Hepatocyte (in vitro differentiated cells): ENCODE measurements at regions not wholly inside any gene's neighbourhood (a gene's known extent, or its start where the extent isn't known, plus 50 kb on each side); places are given as distances from the start of the nearest gene placed in this dataset.

Source experiments
- DNase-seq: peaks from one replicate; pipeline ENCODE4 v3.0.0-alpha.2; 2016; ENCODE audit warnings: low spot score
- H2AFZ ChIP-seq: fragments of 200-600 bp; sonication (generic); 2 replicates; pipeline ENCODE4 v1.6.0; 2016; ENCODE audit warnings: antibody characterized with exemption, mild to moderate bottlenecking
- H3K27ac ChIP-seq: fragments of 200-600 bp; sonication (generic); 2 replicates; pipeline ENCODE4 v1.5.1; 2016; ENCODE audit warnings: mild to moderate bottlenecking
- H3K27me3 ChIP-seq: fragments of 200-600 bp; sonication (generic); 2 replicates; pipeline ENCODE4 v1.6.1; 2016
- H3K36me3 ChIP-seq: fragments of 200-600 bp; sonication (generic); replicated peaks from 2 replicates; pipeline ENCODE4 v1.5.1; 2016; ENCODE audit warnings: low read depth; ENCODE audit not compliant: insufficient read depth
- H3K4me1 ChIP-seq: fragments of 200-600 bp; sonication (generic); 2 replicates; pipeline ENCODE4 v1.5.1; 2016; ENCODE audit warnings: mild to moderate bottlenecking, moderate library complexity; ENCODE audit not compliant: insufficient read depth
- H3K4me2 ChIP-seq: fragments of 200-600 bp; sonication (generic); 2 replicates; pipeline ENCODE4 v1.6.0; 2016
- H3K4me3 ChIP-seq: fragments of 200-600 bp; sonication (generic); 2 replicates; pipeline ENCODE4 v1.5.1; 2016; ENCODE audit warnings: mild to moderate bottlenecking
- H3K79me2 ChIP-seq: fragments of 200-600 bp; sonication (generic); 2 replicates; pipeline ENCODE4 v1.6.0; 2017; ENCODE audit warnings: mild to moderate bottlenecking
- H3K9me2 ChIP-seq: fragments of 200-600 bp; sonication (generic); replicated peaks from 2 replicates; pipeline ENCODE4 v1.6.0; 2017; ENCODE audit warnings: mild to moderate bottlenecking; ENCODE audit not compliant: insufficient read depth
- H3K9me3 ChIP-seq: fragments of 200-600 bp; sonication (generic); 2 replicates; pipeline ENCODE4 v1.5.1; 2016; ENCODE audit warnings: low read depth, mild to moderate bottlenecking
- H4K20me1 ChIP-seq: fragments of 200-600 bp; sonication (generic); 2 replicates; pipeline ENCODE4 v1.6.0; 2016; ENCODE audit warnings: mild to moderate bottlenecking; ENCODE audit not compliant: insufficient read depth, poor library complexity, severe bottlenecking
- EZH2 ChIP-seq: fragments of 200-600 bp; sonication (generic); IDR thresholded peaks from 2 replicates; pipeline ENCODE4 v1.6.1; 2016; ENCODE audit warnings: antibody characterized with exemption, mild to moderate bottlenecking, borderline replicate concordance
- EZH2phosphoT487 ChIP-seq: fragments of 200-600 bp; sonication (generic); IDR thresholded peaks from one replicate; pipeline ENCODE4 v1.6.1; 2018; ENCODE audit warnings: antibody characterized with exemption, mild to moderate bottlenecking, low read depth, moderate library complexity; ENCODE audit not compliant: unreplicated experiment, severe bottlenecking
- WGBS: methylation state at CpG from one replicate; pipeline ENCODE4 v1.1.6; 2016; ENCODE audit warnings: low lambda C conversion rate; ENCODE audit errors: missing lambda C conversion rate; 5-methylcytosine and 5-hydroxymethylcytosine counted together
- TF ChIP-seq, protein P1 (sequence below): fragments of 200-600 bp; sonication (generic); IDR thresholded peaks from 2 replicates; pipeline ENCODE4 v1.5.1; 2016; ENCODE audit warnings: antibody characterized with exemption, mild to moderate bottlenecking; ENCODE audit not compliant: poor library complexity

DNA sequence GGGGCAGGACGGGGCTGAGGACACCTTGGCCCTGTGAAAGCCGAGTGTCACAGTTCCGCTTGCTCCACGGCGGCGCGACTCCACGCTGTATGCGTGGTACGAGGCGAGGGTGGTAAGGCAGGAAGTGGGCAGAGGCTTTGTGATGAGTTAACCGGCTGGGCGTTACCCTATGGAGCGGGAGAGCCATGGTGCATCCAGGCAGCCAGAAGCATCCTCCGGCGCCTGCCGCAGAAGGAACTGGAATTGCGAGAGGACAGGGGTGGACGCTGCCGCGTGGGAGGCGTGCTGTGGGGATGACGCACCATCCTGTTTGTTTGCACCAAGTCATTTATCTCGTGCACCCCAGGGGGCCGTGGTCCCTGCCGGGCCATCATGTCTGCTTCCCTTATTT is 643.9 kb downstream of the BRD1 start:
- H3K27ac ChIP-seq = no peak overlapping the region
- no peaks in the 10 kb centered on the region for H3K36me3 ChIP-seq
- H2AFZ ChIP-seq = no peak overlapping the region
- H3K4me1 ChIP-seq = no peaks in the 10 kb centered on the region
- no peaks in the 10 kb centered on the region for H3K9me3 ChIP-seq
- TF ChIP-seq EZH2phosphoT487 (no peak), EZH2 (no peak)
- TF ChIP-seq, protein P1, sequence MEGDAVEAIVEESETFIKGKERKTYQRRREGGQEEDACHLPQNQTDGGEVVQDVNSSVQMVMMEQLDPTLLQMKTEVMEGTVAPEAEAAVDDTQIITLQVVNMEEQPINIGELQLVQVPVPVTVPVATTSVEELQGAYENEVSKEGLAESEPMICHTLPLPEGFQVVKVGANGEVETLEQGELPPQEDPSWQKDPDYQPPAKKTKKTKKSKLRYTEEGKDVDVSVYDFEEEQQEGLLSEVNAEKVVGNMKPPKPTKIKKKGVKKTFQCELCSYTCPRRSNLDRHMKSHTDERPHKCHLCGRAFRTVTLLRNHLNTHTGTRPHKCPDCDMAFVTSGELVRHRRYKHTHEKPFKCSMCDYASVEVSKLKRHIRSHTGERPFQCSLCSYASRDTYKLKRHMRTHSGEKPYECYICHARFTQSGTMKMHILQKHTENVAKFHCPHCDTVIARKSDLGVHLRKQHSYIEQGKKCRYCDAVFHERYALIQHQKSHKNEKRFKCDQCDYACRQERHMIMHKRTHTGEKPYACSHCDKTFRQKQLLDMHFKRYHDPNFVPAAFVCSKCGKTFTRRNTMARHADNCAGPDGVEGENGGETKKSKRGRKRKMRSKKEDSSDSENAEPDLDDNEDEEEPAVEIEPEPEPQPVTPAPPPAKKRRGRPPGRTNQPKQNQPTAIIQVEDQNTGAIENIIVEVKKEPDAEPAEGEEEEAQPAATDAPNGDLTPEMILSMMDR = no peak
- no peak for DNase-seq
- 74% methylated on average over 19 of the region's 26 CpGs for WGBS
- no peaks in the 10 kb centered on the region for H3K79me2 ChIP-seq
- H4K20me1 ChIP-seq = no peaks in the 10 kb centered on the region
- H3K27me3 ChIP-seq = no peaks in the 10 kb centered on the region
- no peak overlapping the region for H3K4me3 ChIP-seq
- H3K4me2 ChIP-seq = no peak overlapping the region
- H3K9me2 ChIP-seq = no peaks in the 10 kb centered on the region

GRCh38 chr22:49183208-49183825 is 644.4 kb downstream of the BRD1 start:
- H3K4me1 ChIP-seq = no peaks in the 10 kb centered on the region
- H3K9me2 ChIP-seq = no peaks in the 10 kb centered on the region
- no peak overlapping the region for H3K4me2 ChIP-seq
- H3K79me2 ChIP-seq = no peaks in the 10 kb centered on the region
- TF ChIP-seq, protein P1 = no peak
- TF ChIP-seq EZH2phosphoT487 = no peak
- no peak for TF ChIP-seq EZH2
- no peak overlapping the region for H3K4me3 ChIP-seq
- no peaks in the 10 kb centered on the region for H3K9me3 ChIP-seq
- H4K20me1 ChIP-seq = no peaks in the 10 kb centered on the region
- WGBS = 77% methylated on average over 20 of the region's 22 CpGs
- no peaks in the 10 kb centered on the region for H3K27me3 ChIP-seq
- no peak overlapping the region for H3K27ac ChIP-seq
- DNase-seq = no peak
- no peak overlapping the region for H2AFZ ChIP-seq
- no peaks in the 10 kb centered on the region for H3K36me3 ChIP-seq

GRCh38 chr22:49182416-49182815 is 645.3 kb downstream of the BRD1 start:
- Histone ChIP-seq H2AFZ (no peak overlapping the region), H3K4me3 (no peak overlapping the region), H3K36me3 (no peaks in the 10 kb centered on the region), H3K4me2 (no peak overlapping the region), H3K79me2 (no peaks in the 10 kb centered on the region), H3K4me1 (no peaks in the 10 kb centered on the region), H3K9me3 (no peaks in the 10 kb centered on the region), H3K9me2 (no peaks in the 10 kb centered on the region), H3K27me3 (no peaks in the 10 kb centered on the region), H3K27ac (no peak overlapping the region), H4K20me1 (no peaks in the 10 kb centered on the region)
- no peak for DNase-seq
- 93% methylated on average over 20 of the region's 20 CpGs for WGBS
- TF ChIP-seq, protein P1 = no peak
- no peak for TF ChIP-seq EZH2phosphoT487
- TF ChIP-seq EZH2 = no peak

DNA sequence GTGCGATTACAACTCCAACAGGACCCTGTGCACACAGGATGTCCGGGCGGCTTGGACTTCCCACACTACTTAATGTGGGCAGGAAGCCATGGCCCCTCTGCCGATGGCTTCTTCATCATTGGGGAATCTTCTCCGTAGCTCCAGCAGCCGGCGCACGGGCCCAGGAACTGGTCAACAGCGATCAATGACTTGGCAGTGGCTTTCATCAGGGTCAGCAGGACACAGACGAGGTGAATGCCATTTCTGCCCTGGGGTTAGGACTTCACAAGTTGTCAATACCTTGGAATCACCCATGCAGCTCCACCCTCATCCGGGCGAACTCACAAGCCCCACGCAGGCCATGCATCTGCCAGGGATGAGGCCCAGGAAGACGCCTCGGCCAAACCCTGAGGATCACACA is 645.7 kb downstream of the BRD1 start:
- TF ChIP-seq, protein P1 = no peak
- TF ChIP-seq EZH2 = no peak
- no peak for TF ChIP-seq EZH2phosphoT487
- 95% methylated on average over 15 of the region's 15 CpGs for WGBS
- Histone ChIP-seq H3K4me2 (no peak overlapping the region), H3K79me2 (no peaks in the 10 kb centered on the region), H3K4me3 (no peak overlapping the region), H3K9me2 (no peaks in the 10 kb centered on the region), H3K36me3 (no peaks in the 10 kb centered on the region), H2AFZ (no peak overlapping the region), H3K4me1 (no peaks in the 10 kb centered on the region), H3K9me3 (no peaks in the 10 kb centered on the region), H3K27ac (no peak overlapping the region), H3K27me3 (no peaks in the 10 kb centered on the region), H4K20me1 (no peaks in the 10 kb centered on the region)
- no peak for DNase-seq
